Skin epidermis (tissue), 12 donors: ENCODE measurements at regions not wholly inside any gene's neighbourhood (a gene's known extent, or its start where the extent isn't known, plus 50 kb on each side); places are given as distances from the start of the nearest gene placed in this dataset.
A peak's percentile ranks its signal among the peaks of the same experiment; 100 is the strongest.

Source experiments
- H3K27ac ChIP-seq, 21 experiments: fragments of 200-600 bp; sonication (generic) in 11 of 21; one replicate each; pipeline ENCODE4 v1.5.0; 2020; ENCODE audit warnings: mild to moderate bottlenecking in 3 of 21, inconsistent platforms in 2 of 21, moderate library complexity in 2 of 21
- H3K4me3 ChIP-seq, 7 experiments: fragments of 200-600 bp; sonication (generic) in 2 of 7; one replicate each; pipeline ENCODE4 v1.5.0; 2020; ENCODE audit warnings: inconsistent platforms in 2 of 7, mild to moderate bottlenecking in 2 of 7, moderate library complexity in 1 of 7

DNA sequence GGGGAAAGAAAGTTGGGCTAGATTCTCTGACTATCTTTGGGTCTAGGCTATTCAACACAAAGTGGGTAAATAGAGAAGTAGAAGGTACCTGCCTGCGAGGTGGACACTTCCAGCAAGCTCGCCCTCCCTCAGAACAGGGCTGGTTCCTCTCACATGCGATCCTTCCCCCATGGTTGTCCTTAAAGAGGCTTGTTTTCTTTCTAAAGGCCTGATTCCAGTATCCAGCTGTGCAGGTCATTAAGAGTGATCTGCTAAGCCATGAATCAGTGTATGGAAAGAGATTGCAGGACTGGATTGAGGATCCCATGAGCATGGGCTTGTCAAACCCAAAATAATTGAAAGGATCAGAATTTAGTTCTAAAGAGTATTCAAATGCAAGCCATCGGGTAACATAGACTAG, 189.0 kb downstream of the URB2 start:
- H3K27ac ChIP-seq, result no peak overlapping the region
- no peak overlapping the region for H3K4me3 ChIP-seq

DNA sequence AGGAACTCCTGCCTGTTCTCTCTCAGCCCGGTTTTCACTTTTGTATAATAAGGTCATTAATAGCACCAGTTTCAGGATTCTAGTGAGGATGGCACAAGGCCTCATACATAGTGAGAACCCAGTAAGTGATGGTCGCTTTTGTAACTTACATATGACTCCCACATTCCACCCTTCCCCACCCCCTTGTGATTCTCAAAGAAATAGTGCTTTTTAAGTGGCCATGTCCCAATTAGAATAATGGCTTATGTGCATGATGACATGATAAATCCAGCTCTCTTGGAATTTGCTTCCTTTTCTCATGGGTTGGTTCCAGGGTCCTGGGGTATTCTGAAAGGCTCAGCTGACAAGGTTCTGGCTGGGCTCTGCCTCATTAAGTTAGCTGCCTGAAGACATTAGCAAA, 189.9 kb downstream of the URB2 start:
- Histone ChIP-seq H3K27ac (no peak overlapping the region), H3K4me3 (no peak overlapping the region)

DNA sequence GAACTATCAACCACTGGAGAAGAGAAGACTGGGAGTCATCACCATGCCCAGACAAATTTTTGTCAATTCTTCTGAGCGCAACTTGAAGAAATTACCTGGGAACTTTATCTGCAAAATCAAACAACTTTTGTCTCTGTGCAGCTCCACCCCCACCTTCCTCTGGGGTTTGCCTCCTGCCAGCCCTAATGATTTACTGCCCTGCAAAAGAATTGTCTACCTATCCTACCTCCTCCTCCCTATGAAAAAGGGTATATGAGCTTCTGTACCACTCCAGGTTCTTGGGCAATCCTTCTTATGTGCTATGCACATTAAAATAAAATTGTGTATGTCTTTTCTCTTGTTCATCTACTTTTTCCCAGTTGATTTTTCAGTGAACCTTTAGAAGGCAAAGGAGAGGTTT, 191.9 kb downstream of the URB2 start:
- Histone ChIP-seq H3K27ac (no peak overlapping the region), H3K4me3 (no peak overlapping the region)

DNA sequence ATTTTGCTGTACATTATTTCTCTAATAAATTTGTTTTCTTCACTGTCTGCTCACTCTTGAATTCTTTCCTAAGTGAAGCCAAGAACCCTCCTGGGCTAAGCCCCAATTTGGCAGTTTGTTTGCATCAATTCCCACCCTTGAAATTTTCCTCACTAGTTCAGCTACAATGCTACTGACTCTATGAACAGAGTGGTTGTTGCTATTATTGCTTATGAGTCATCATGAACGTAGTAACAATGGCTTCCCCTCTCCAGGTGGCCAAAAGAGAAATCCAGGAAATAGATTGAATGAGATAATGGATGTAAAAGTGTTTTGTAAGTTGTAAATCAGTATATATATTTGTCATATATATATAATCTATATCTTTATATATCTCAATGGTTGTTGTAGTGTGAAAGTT, 193.0 kb downstream of the URB2 start:
- Histone ChIP-seq H3K4me3 (no peak overlapping the region), H3K27ac (no peak overlapping the region)

DNA sequence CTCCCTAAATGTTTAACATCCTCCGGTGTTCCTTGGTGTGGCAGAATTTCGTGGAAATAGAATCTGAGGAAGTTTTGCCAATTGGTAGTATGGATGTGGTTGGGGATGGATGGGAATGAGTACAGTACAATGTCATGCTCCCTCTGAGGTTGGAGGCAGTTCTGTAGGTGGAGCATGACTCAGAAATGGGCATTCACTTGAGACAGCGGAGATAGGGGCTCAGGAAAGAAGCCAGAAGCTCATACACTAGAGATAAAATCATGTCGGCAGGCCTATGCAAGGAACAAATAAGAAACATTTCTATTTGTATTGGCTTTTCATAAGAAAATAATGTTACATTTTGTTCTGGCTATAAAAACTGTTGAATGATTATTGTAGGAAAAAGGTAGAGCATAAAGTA, 196.0 kb downstream of the URB2 start:
- H3K27ac ChIP-seq, result no peak overlapping the region
- H3K4me3 ChIP-seq, result no peak overlapping the region

DNA sequence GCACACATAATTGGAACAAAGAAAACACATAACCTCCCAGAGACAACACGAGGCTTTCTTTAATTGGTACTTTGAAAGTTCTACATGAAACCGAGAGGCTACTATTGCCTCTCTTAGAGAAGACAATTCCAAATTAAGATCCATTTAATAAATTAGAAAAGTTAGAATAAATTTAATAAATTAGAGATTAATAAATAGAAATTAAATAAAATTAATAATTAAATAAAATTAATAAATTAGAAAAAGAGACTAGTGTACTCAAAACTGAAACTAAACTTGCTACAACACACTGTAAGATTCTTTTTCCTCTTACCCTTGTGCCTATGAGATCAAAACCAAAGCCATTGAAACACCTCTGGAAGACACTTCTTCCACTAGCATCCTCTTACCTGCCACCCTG, 199.0 kb downstream of the URB2 start:
- Histone ChIP-seq H3K4me3 (no peak overlapping the region), H3K27ac (no peak overlapping the region)

DNA sequence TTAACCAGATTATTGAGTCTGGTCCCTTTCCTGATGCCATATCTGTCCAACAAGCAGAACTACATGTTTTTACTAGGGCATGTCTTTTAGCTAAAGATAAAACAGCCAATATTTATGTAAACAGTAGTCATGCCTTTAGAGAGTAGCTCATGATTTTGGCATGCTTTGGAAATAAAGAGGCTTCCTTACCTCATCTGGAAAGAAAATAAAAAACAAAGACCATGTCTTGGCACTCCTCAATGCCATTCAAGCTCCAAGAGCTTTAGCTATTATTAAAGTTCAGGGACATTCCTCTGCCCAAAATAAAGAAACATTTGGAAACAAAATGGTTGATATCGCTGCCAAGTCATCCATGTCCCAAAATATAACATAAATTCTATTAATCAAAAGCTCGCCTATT, 202.4 kb downstream of the URB2 start:
- no peak overlapping the region for H3K27ac ChIP-seq
- H3K4me3 ChIP-seq, result no peak overlapping the region

DNA sequence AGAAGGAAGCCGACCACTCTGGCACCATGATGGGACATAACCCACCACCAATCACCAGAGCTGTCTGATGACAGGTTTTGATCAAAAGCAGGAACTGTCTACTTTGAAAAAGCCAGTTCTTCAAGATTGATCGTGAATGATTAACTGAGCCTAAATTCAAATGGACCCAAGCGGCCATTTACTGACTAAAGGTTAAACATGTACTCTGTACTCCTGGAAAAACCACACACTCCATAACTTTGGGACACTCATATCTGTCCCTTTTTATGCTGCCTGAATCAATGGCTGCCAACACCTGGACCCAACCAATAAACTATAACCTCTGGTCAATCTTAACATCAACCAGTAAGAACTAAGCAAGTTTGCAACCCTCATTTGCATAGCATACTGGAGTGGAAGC, 206.6 kb downstream of the URB2 start:
- no peak overlapping the region for H3K27ac ChIP-seq
- H3K4me3 ChIP-seq, result no peak overlapping the region

DNA sequence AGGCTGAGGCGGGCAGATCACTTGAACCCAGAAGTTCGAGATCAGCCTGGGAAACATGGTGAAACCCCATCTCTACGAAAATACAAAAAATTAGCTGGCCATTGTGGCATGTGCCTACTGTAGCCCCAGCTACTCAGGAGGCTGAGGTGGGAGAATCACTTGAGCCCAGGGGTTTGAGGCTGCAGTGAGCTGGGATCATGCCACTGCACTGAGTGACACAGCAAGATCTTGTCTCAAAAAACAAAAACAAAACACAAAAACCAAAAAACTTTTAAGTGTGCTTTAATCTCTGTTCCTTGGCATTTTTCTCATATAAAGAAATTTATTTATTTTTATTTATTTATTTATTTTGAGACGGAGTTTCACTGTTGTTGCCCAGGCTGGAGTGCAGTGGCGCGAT, 208.2 kb downstream of the URB2 start:
- no peak overlapping the region for H3K4me3 ChIP-seq

DNA sequence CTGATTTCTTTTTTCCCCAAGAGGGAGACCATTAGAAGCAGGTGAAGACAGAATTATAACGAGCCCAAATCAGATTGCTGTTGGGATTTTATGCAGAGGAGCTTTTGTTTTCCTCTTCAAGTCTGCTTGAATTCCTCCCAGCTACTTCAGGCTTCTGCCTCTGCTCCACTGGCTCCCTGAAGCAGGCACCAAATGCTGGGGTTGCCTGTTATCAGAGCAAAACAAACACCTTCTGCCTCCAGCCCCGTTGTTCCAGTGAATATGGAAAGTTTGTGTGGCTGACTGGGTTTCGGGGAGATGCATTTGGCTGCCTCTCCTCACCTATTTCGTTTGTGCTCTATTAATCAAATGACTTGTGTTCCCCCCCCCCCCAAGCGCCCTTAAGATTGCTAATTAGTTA, 209.2 kb downstream of the URB2 start:
- Histone ChIP-seq H3K27ac (no peak overlapping the region), H3K4me3 (no peak overlapping the region)

More for the DNA sequence above, 208.2 kb downstream of the URB2 start:
- H3K27ac ChIP-seq, result no peak overlapping the region

DNA sequence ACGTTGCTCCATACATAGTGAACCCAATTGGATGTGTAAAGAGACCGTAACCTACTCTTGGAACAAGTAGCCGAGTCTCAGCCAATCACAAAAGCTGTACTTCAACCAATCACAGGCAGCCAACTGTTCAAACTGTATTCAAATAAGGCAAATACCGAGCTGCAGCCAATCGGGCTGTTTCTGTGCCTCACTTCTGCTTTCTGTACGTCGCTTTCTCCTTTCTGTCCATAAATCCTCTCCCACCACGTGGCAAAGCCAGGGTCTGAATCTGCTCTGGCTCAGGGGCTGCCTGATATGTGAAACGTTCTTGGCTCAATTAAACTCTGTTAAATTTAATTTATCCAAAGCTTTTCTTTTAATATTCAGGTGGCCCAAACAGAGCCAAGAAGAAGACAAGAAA, 210.3 kb downstream of the URB2 start:
- H3K4me3 ChIP-seq, result no peak overlapping the region
- H3K27ac ChIP-seq, result no peak overlapping the region

DNA sequence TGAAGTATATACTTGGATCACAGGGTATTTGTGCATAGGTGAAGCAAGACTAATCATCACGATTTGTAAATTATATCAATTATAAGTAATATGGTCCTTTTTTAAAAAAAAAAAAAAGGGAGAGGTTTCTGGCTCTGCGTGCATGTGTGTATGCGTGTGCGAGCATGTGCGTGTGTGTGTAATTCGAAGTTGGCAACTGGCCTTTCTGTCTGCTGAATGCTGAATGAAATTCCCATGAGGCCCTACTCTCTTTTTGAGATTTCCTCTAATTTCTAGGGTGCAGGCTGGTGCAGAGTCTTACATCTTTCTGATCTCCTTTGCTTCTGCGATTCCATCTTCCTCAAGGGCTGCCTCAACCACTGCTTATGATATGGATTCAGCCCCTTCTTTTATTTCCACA, 212.2 kb downstream of the URB2 start:
- Histone ChIP-seq H3K4me3 (no peak overlapping the region), H3K27ac (no peak overlapping the region)

DNA sequence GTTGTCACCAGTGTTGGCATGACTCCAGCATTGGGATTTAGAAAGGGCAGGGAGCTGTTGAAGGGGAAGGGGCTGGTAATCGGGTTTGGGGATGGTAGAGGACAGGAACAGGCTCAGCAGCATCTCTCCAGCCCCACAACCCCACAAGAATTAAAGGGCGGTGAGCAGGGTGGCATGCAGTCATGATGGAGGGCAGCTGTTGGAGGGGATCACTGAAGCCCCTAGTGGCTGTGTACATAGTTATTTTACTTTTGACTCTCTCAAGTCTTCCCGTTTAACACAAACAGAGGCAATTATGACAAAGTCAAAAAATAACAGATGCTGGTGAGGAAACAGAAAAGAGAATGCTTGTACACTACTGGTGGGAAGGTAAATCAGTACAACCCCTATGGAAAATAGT, 213.8 kb downstream of the URB2 start:
- Histone ChIP-seq H3K27ac (no peak overlapping the region), H3K4me3 (no peak overlapping the region)

DNA sequence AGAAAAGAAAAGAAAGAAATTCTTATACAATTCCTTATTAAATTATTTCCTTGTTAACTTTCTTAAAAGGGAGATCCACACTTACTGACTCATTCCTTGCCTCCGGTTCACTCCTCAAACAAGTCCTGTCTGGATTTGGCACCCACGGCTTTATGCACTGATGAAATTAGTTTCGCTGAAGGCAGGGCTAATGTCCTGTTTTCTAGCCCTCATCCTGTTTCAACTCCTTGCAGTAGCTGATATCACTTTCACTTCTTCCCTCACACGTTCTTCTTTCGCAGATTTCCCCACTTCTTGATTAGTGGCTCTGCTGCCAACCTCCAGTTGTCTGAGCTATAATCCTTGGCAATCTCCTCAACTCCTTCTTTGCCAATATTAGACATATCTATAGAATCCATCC, 215.2 kb downstream of the URB2 start:
- Histone ChIP-seq H3K4me3 (no peak overlapping the region), H3K27ac (peak overlapping the region in 3 of 21 experiments; percentile 4 to 45 (median 7))

DNA sequence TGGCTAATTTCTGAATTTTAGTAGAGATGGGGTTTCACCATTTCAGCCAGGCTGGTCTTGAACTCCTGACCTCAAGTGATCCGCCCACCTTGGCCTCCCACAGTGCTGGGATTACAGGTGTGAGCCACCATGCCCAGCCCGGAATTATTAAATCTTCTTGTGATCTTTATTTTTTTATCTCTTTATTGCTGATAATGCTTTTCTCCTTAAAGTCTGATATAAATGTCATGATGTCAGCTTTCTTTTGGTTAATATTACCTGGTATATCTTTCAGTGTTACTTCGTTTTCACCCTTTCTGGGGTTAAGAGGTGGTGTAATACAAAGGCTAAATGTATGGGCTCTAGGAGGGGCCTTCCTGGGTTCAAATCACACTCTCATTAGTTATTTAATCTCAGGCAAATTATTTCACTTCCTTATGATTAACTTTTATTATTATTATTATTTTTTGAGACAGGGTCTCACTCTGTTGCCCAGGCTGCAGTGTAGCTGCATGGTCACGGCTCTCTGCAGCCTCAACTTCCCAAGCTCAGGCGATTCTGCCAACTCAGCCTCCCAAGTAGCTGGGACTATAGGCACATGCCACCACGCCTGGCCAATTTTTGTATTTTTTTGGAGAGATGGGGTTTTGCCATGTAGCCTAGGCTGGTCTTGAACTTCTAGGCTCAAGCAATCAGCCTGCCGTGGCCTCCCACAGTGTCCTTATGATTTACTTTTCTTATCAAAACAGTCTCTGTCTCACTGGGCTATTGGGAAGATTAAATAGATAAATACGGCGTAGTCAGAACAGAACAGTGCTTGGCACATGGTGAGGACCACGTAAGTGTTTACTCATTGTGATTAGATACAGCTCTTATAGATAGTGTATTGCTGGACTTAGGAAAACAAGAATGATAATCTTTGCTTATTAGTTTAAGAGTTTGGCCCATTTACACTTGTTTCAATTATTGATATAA, 216.5 kb downstream of the URB2 start:
- Histone ChIP-seq H3K4me3 (no peak overlapping the region), H3K27ac (no peak overlapping the region)

DNA sequence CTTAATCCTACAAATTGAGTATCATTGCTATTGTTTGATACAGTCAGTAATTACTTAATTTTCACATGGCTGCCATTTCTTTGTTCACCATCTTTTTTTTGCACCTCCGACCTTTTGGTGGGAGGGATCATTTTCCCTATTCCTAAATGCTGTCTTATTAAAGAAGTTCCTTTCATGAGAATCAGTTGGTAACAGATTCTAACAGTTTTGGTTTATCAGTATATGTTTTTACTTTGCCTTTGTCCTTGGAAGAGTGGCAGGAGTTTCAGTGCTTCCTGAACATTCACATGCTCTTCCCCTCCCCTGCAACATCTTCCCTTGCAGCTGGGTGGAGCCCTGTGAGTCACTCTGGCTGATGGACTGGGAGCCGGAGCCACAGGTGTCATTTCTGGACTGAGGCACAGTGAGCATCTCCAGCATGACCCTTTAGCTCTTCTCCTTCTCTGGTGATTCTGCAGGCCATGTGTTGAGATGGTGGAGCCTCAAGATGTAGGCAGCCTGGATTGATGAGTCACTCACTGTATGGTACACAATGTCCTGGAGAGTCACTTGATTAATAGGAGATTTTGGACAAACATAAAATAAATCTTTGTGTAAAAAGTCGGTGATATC, 217.7 kb downstream of the URB2 start:
- Histone ChIP-seq H3K4me3 (no peak overlapping the region), H3K27ac (no peak overlapping the region)

DNA sequence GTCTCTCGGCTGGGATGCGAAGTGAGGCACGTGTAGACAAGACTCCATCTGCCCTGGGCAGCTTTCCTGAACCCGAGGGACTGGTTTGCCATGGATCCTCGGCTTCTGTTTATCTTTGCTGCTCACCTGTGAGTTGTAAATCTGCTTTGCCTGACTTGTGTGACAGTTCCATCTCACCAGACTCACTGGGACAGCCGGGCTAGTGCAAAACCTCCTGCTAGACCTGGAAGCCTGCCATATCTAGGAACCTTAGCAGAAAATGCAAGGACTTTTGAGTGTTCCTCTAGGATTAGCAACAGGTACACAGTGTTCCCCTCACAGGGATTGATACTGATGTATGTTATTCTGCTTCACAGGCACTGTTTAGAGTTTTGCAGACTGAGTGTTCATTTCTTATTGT, 218.6 kb downstream of the URB2 start:
- H3K27ac ChIP-seq, result peak overlapping the region in 1 of 21 experiments; percentile 3
- no peak overlapping the region for H3K4me3 ChIP-seq

DNA sequence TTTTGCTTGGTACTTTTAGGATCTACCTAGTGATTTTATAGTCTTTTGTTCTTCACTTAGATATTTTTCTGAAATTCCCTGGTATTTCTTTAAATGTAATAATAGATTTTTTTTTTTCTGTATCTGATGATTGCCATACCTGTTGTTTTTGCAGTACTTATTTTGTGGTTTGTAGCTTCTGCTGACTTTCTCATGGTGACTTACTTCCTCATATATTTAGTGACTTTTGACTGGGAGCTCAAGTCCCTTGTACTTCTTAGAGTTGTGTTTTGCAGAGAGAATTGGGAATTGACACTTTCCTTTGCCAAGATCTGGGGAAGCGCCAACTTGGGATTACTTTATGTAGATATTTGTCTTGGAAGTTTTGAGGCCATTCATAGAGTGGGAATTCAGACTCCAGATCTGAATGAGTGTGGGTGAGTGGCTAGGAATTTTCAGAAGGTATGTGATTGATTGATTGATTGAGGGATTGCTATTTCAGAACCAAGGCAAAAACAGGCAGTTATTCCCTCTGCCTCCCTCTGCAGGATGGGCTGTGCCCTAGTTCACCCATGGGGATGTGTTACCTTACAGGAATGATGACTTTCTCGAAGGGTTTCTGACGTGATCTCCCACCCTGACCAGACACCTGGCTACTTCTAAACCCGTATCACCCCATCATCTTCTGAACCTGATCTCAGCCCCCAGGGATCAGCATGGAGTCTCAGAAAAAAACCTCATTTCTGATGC, 219.5 kb downstream of the URB2 start:
- H3K4me3 ChIP-seq, result no peak overlapping the region
- H3K27ac ChIP-seq, result no peak overlapping the region

DNA sequence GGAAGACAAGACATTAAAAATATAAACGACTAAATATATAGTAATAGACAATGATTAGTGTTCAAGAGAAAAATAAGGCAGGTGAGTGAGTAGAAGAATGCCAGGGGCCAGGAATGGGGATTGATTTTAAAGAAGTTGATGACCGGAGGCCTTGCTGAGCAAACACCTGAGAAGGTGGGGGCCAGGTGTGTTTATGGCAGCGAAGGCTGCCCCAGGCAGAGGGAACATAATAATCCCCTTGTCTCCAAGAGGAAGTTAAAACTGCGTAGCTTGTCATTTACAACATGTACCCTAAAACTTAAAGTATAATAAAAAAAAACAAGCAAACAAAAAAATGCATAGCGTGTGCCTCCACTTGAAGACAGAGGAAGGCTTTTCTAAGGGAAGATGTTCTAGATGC, 220.3 kb downstream of the URB2 start:
- H3K27ac ChIP-seq, result no peak overlapping the region
- H3K4me3 ChIP-seq, result no peak overlapping the region

DNA sequence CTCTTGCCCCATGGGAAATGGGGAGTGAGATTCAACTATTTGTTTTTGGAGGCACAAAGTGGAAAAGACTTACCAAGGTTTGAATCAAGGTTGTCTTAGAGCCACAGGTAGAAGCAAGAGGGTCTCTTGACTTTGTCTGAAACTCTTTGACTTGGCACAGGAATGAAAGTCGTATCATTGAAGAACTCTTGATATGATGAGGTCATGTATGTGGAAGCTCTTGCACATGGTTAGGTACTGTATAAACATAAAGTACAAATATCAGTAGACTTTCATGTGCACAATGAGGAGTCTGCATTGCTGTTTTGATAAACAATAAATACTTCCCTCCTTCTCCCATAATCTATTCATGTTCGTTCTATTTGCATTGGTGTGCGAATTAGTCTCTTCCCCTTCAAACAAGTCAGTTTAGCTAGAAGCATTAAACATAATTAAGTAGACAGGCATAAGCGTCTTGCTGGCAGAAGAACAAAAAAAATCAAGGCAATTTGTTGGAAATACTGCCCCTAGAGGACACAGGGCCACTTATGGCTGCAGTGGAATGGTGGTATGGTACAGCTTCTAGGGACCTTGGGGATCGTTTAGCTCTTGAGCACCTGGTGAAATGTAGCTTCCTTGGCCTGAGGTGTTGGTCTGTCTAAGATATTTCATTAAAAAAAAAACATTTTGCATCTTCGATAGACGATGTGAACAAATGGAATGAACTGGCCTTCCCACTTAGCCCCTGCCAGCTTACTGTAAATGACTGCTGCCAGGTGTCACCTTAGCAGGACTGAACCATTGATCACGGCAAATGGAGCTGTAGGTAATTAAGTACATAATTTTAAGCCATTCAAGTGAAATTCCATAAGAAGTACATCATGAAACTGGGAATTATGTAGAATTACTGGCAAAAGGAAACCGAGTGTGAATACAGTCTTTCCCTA, 218.0 kb upstream of the GALNT2 start:
- Histone ChIP-seq H3K4me3 (no peak overlapping the region), H3K27ac (no peak overlapping the region)
